PC-9 (cell line): ENCODE measurements at regions not wholly inside any gene's neighbourhood (a gene's known extent, or its start where the extent isn't known, plus 50 kb on each side); places are given as distances from the start of the nearest gene placed in this dataset.

Source experiments
- BruUV-seq: library from RNA; stranded (reverse); fragments of 400-500 nt; replicated peaks from 2 replicates; lab custom pipeline; 2021; lab: Mats Ljungman, UMichigan
- CTCF ChIA-PET: fragments of 300-600 bp; sonication (Branson Sonifier 250); formaldehyde crosslinking; loops from one replicate; lab custom pipeline; 2022; ENCODE audit warnings: antibody characterized with exemption; lab: Charles Lee
- POLR2A ChIA-PET: fragments of 300-600 bp; sonication (Branson Sonifier 250); formaldehyde crosslinking; loops from one replicate; lab custom pipeline; 2022; ENCODE audit warnings: antibody characterized with exemption; ENCODE audit not compliant: unreplicated experiment; lab: Charles Lee
- DNase-seq, 2 experiments: peaks; one replicate each; pipeline versions ENCODE4 v3.0.0 to v3.0.0-alpha.2; 2015 to 2022; ENCODE audit warnings: mixed read lengths in 1 of 2
- H2AFZ ChIP-seq: fragments of 200-600 bp; sonication (generic); 2 replicates; pipeline ENCODE4 v1.8.1; 2017; ENCODE audit warnings: antibody characterized with exemption
- H3F3A ChIP-seq: fragments of 200-600 bp; sonication (generic); 2 replicates; pipeline ENCODE4 v1.8.1; 2017; ENCODE audit warnings: antibody characterized with exemption, mild to moderate bottlenecking, low read depth; ENCODE audit not compliant: insufficient read depth
- H3K27ac ChIP-seq: fragments of 200-600 bp; sonication (generic); 2 replicates; pipeline ENCODE4 v1.6.1; 2016; ENCODE audit warnings: mixed run types
- H3K27me3 ChIP-seq: fragments of 200-600 bp; sonication (generic); 2 replicates; pipeline ENCODE4 v1.6.1; 2016; ENCODE audit warnings: low read depth, mixed run types; ENCODE audit not compliant: insufficient read depth
- H3K36me3 ChIP-seq: fragments of 200-600 bp; sonication (generic); 2 replicates; pipeline ENCODE4 v1.6.1; 2016; ENCODE audit warnings: low read depth, mixed run types
- H3K4me1 ChIP-seq: fragments of 200-600 bp; sonication (generic); replicated peaks from 2 replicates; pipeline ENCODE4 v1.6.1; 2016; ENCODE audit warnings: mixed run types; ENCODE audit not compliant: insufficient read depth
- H3K4me2 ChIP-seq: fragments of 200-600 bp; sonication (generic); 2 replicates; pipeline ENCODE4 v1.6.1; 2017; ENCODE audit warnings: mixed run types
- H3K4me3 ChIP-seq: fragments of 200-600 bp; sonication (generic); 2 replicates; pipeline ENCODE4 v1.6.1; 2016; ENCODE audit warnings: mixed run types
- H3K79me2 ChIP-seq: fragments of 200-600 bp; sonication (generic); 2 replicates; pipeline ENCODE4 v1.6.1; 2017; ENCODE audit warnings: low read depth, mixed run types
- H3K9me2 ChIP-seq: fragments of 200-600 bp; sonication (generic); 2 replicates; pipeline ENCODE4 v1.8.1; 2017; ENCODE audit warnings: mild to moderate bottlenecking; ENCODE audit not compliant: insufficient read depth
- H3K9me3 ChIP-seq: fragments of 200-600 bp; sonication (generic); 2 replicates; pipeline ENCODE4 v1.8.1; 2016; ENCODE audit warnings: low read depth; ENCODE audit not compliant: insufficient read depth
- H4K20me1 ChIP-seq: fragments of 200-600 bp; sonication (generic); 2 replicates; pipeline ENCODE4 v1.8.1; 2017; ENCODE audit not compliant: insufficient read depth
- EZH2 ChIP-seq: fragments of 200-600 bp; sonication (generic); IDR thresholded peaks from 2 replicates; pipeline ENCODE4 v1.8.0; 2017; ENCODE audit warnings: antibody characterized with exemption, low read depth
- intact Hi-C: fragments of 100-400 bp; cut with micrococcal nuclease; formaldehyde crosslinking; loops from one replicate; pipeline ENCODE4 v1.10.0; 2022; ENCODE audit not compliant: unreplicated experiment
- TF ChIP-seq, protein P1 (sequence below): fragments of 200-600 bp; sonication (generic); conservative IDR thresholded peaks from 2 replicates; pipeline ENCODE4 v1.6.1; 2017; ENCODE audit warnings: mixed run types, antibody characterized with exemption, mild to moderate bottlenecking, moderate library complexity

DNA sequence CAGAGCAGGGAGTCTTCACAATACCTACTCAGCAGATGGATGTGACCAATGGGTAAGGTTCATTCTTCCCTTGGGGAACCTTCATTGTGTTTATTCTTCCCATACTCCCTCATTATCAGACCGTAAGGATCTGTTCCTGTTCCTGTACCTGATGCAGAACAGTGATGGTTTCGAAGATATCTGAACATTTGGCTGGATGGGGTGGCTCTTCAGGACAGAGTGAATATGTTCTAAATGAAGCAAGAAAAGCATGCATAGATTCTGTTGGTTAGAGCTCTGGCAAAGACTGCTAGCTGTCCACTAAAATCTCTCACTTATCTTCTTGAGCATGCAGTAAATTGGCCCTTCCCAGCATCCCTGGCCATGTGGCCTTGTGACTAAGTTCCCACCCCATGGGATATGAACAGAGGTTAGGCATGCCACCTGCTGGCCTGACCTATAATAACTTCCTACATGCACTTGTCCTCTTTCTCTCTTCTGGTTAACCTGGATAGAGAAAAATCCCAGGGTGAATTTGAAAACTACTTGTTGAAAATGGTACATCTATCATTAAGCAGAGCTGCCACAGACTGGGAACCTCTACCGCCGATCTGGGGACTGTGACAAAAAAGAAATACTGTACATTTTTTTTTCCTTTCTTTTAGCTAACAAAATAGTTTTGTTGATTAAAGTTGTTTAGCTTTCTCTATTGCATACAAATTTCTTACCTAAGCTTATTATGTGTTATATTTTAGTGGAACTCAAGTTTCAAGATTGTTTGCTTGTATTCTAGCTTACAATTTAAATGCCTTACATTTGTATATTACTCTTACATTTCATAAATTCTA, 60.0 kb upstream of the BANK1 start:
- no peak overlapping the region for H2AFZ ChIP-seq

DNA sequence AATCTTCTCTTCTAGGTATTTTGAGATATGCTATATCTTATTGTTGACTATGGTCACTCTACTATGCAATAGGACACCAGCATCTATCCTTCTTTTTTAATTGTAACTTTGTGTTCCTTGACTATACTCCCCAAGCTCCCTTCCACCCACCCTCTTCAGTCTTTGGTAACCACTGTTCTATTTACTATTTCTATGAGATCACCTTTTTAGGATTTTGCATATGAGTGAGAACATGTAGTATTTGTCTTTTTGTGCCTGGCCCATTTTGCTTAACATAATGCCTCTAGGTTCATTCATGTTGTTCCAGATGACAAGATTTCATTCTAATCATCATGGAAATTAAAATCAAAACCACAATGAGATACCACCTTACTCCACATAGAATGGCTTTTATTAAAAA, 63.3 kb upstream of the BANK1 start:
- intact Hi-C loops: no loop called here
- Histone ChIP-seq H3K4me1 (no peaks in the 10 kb centered on the region), H3F3A (no peaks in the 10 kb centered on the region), H2AFZ (no peak overlapping the region), H3K27ac (no peak overlapping the region), H3K4me2 (no peak overlapping the region), H3K9me2 (no peaks in the 10 kb centered on the region), H3K4me3 (no peak overlapping the region), H3K27me3 (no peaks in the 10 kb centered on the region), H4K20me1 (no peaks in the 10 kb centered on the region), H3K9me3 (no peaks in the 10 kb centered on the region), H3K79me2 (no peaks in the 10 kb centered on the region), H3K36me3 (no peaks in the 10 kb centered on the region)
- ChIA-PET CTCF (no interaction called here), POLR2A (no interaction called here)
- no TSS peak for BruUV-seq
- no peak for TF ChIP-seq EZH2
- TF ChIP-seq, protein P1, sequence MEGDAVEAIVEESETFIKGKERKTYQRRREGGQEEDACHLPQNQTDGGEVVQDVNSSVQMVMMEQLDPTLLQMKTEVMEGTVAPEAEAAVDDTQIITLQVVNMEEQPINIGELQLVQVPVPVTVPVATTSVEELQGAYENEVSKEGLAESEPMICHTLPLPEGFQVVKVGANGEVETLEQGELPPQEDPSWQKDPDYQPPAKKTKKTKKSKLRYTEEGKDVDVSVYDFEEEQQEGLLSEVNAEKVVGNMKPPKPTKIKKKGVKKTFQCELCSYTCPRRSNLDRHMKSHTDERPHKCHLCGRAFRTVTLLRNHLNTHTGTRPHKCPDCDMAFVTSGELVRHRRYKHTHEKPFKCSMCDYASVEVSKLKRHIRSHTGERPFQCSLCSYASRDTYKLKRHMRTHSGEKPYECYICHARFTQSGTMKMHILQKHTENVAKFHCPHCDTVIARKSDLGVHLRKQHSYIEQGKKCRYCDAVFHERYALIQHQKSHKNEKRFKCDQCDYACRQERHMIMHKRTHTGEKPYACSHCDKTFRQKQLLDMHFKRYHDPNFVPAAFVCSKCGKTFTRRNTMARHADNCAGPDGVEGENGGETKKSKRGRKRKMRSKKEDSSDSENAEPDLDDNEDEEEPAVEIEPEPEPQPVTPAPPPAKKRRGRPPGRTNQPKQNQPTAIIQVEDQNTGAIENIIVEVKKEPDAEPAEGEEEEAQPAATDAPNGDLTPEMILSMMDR: no peak
- no peak for DNase-seq

More for the DNA sequence above, 60.0 kb upstream of the BANK1 start:
- H4K20me1 ChIP-seq: no peaks in the 10 kb centered on the region
- no peak for TF ChIP-seq EZH2
- TF ChIP-seq, protein P1: peak; percentile 73
- ChIA-PET POLR2A (interaction anchor here (0.7 kb wide), 1 partner anchor 61 kb away, joined by 4 read pairs; no protein-coding TSS in a partner anchor), CTCF (interaction anchor here (0.6 to 0.7 kb wide), 2 partner anchors 659 to 992 kb away, joined by 3 read pairs; no protein-coding TSS in a partner anchor)
- BruUV-seq: no TSS peak
- no peaks in the 10 kb centered on the region for H3K4me1 ChIP-seq
- H3K36me3 ChIP-seq: no peaks in the 10 kb centered on the region
- peak in 1 of 2 experiments; percentile 36 for DNase-seq
- intact Hi-C loops: loop anchor here (5.0 to 10.0 kb wide), 2 partner anchors 386 to 563 kb away; partner anchors contain the start of gene PPP3CA
- no peaks in the 10 kb centered on the region for H3K79me2 ChIP-seq
- H3K4me3 ChIP-seq: no peak overlapping the region
- H3K27ac ChIP-seq: no peak overlapping the region
- H3F3A ChIP-seq: no peaks in the 10 kb centered on the region
- H3K27me3 ChIP-seq: no peaks in the 10 kb centered on the region
- H3K9me3 ChIP-seq: no peaks in the 10 kb centered on the region
- H3K4me2 ChIP-seq: no peak overlapping the region
- no peaks in the 10 kb centered on the region for H3K9me2 ChIP-seq

DNA sequence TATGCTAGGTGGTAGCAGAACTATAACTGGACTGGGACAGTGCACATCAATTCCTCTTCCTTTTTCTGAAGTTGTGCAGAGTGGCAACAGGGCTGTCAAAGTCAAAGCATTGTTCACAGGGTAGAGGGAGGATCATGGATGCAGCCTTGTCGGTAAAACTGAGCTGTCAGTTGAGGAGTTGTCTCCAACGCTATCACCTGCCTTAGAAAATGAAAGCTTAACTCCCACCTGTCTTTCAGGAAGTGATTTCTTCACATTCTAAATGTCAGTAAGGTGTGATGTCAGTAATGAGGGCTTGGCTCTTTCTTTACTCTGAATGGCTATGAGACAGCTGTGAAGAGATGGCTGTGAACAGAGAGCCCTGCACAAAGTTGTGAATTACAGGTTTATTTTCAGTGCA, 66.4 kb upstream of the BANK1 start:
- no peak overlapping the region for H2AFZ ChIP-seq
- no peak overlapping the region for H3K4me2 ChIP-seq
- no peak for DNase-seq
- TF ChIP-seq, protein P1: no peak
- TF ChIP-seq EZH2: no peak
- no peaks in the 10 kb centered on the region for H4K20me1 ChIP-seq
- no TSS peak for BruUV-seq
- H3F3A ChIP-seq: no peaks in the 10 kb centered on the region
- H3K4me1 ChIP-seq: no peaks in the 10 kb centered on the region
- H3K27ac ChIP-seq: no peak overlapping the region
- intact Hi-C loops: no loop called here
- H3K79me2 ChIP-seq: no peaks in the 10 kb centered on the region
- H3K36me3 ChIP-seq: no peaks in the 10 kb centered on the region
- H3K9me2 ChIP-seq: no peaks in the 10 kb centered on the region
- ChIA-PET POLR2A (no interaction called here), CTCF (no interaction called here)
- no peaks in the 10 kb centered on the region for H3K27me3 ChIP-seq
- H3K9me3 ChIP-seq: no peaks in the 10 kb centered on the region
- H3K4me3 ChIP-seq: no peak overlapping the region
